Tibial nerve (tissue), 4 donors: ENCODE measurements at regions not wholly inside any gene's neighbourhood (a gene's known extent, or its start where the extent isn't known, plus 50 kb on each side); places are given as distances from the start of the nearest gene placed in this dataset.

ENCODE experiments used
- DNase-seq, 2 donors: peaks; one replicate each; pipeline ENCODE4 v3.0.0-alpha.2; 2019; ENCODE audit warnings: low spot score in 2 of 2
- H3K27ac ChIP-seq, 4 donors: fragments of 200-600 bp; sonication (generic) in 3 of 4; one replicate each; pipeline ENCODE4 v1.5.1; 2017 to 2019; ENCODE audit warnings: mild to moderate bottlenecking in 1 of 4
- H3K27me3 ChIP-seq, 2 donors: fragments of 200-600 bp; sonication (generic) in 1 of 2; one replicate each; pipeline versions ENCODE4 v1.5.1 to v1.6.0; 2017 to 2019
- H3K36me3 ChIP-seq, 3 donors: fragments of 200-600 bp; sonication (generic); one replicate each; pipeline ENCODE4 v1.5.1; 2018 to 2019
- H3K4me1 ChIP-seq, 4 donors: fragments of 200-600 bp; sonication (generic) in 3 of 4; one replicate each; pipeline ENCODE4 v1.5.1; 2017 to 2019
- H3K4me3 ChIP-seq, 4 donors: fragments of 200-600 bp; sonication (generic) in 3 of 4; one replicate each; pipeline ENCODE4 v1.5.1; 2017 to 2019; ENCODE audit warnings: mild to moderate bottlenecking in 1 of 4, moderate library complexity in 1 of 4
- H3K9me3 ChIP-seq, 4 donors: fragments of 200-600 bp; sonication (generic) in 3 of 4; one replicate each; pipeline ENCODE4 v1.5.1; 2017 to 2019
- CTCF ChIP-seq, 5 experiments: fragments of 200-600 bp in 3 of 5; fragments of 450-650 bp in 2 of 5; sonication (generic) in 3 of 5; IDR thresholded peaks; one replicate each; pipeline ENCODE4 v1.5.1; 2016 to 2019; ENCODE audit warnings: antibody characterized with exemption in 5 of 5, mild to moderate bottlenecking in 3 of 5, moderate library complexity in 2 of 5
- EP300 ChIP-seq, 2 donors: sonication (generic); formaldehyde crosslinking; IDR thresholded peaks; one replicate each; pipeline ENCODE4 v1.6.1; 2017; ENCODE audit warnings: antibody characterized with exemption in 2 of 2, mild to moderate bottlenecking in 1 of 2
- POLR2A ChIP-seq, 2 donors: fragments of 450-650 bp; IDR thresholded peaks; one replicate each; pipeline ENCODE4 v1.6.1; 2017; ENCODE audit warnings: antibody characterized with exemption in 2 of 2, mild to moderate bottlenecking in 2 of 2, moderate library complexity in 2 of 2
- WGBS, 2 donors: methylation state at CpG; one replicate each; pipeline ENCODE4 v1.1.5; 2018; 5-methylcytosine and 5-hydroxymethylcytosine counted together

- WGBS, 2 donors, result 58 to 76% methylated on average over 2 to 3 of the region's 3 CpGs
- Histone ChIP-seq H3K36me3 (no peaks in the 10 kb centered on the region), H3K4me3 (no peak overlapping the region), H3K27me3 (no peaks in the 10 kb centered on the region), H3K27ac (peak overlapping the region in 3 of 4 donors; percentile 25 to 81 (median 79)), H3K4me1 (no peaks in the 10 kb centered on the region), H3K9me3 (no peaks in the 10 kb centered on the region)
- TF ChIP-seq EP300 (IDR thresholded peaks at IDR 0.05) (no peak), CTCF (IDR thresholded peaks at IDR 0.05) (no peak), POLR2A (IDR thresholded peaks at IDR 0.05) (no peak)
- no peak for DNase-seq
Observed at GRCh38 chr1:116454940-116455339, 81.9 kb downstream of the ATP1A1 start.

- Histone ChIP-seq H3K27ac (peak overlapping the region in 2 of 4 donors; percentile 79 to 81), H3K27me3 (no peaks in the 10 kb centered on the region), H3K4me3 (no peak overlapping the region), H3K4me1 (no peaks in the 10 kb centered on the region), H3K36me3 (no peaks in the 10 kb centered on the region), H3K9me3 (no peaks in the 10 kb centered on the region)
- TF ChIP-seq POLR2A (IDR thresholded peaks at IDR 0.05) (no peak), CTCF (IDR thresholded peaks at IDR 0.05) (no peak), EP300 (IDR thresholded peaks at IDR 0.05) (no peak)
- DNase-seq, result no peak
- 93 to 96% methylated on average over 3 of the region's 3 CpGs for WGBS, 2 donors
Observed at GRCh38 chr1:116455509-116455908, 82.5 kb downstream of the ATP1A1 start.

GRCh38 chr1:116457946-116458604 lies 85.0 kb downstream of the ATP1A1 start:
- 55 to 76% methylated on average over 7 of the region's 7 CpGs for WGBS, 2 donors
- Histone ChIP-seq H3K4me3 (no peak overlapping the region), H3K9me3 (no peaks in the 10 kb centered on the region), H3K27me3 (no peaks in the 10 kb centered on the region), H3K36me3 (no peaks in the 10 kb centered on the region), H3K4me1 (no peaks in the 10 kb centered on the region), H3K27ac (no peak overlapping the region)
- TF ChIP-seq CTCF (IDR thresholded peaks at IDR 0.05), result no peak
- TF ChIP-seq POLR2A (IDR thresholded peaks at IDR 0.05), result no peak
- no peak for TF ChIP-seq EP300 (IDR thresholded peaks at IDR 0.05)
- DNase-seq, result no peak

GRCh38 chr1:116458695-116459094 lies 85.7 kb downstream of the ATP1A1 start:
- Histone ChIP-seq H3K27me3 (no peaks in the 10 kb centered on the region), H3K27ac (no peak overlapping the region), H3K36me3 (no peaks in the 10 kb centered on the region), H3K9me3 (no peaks in the 10 kb centered on the region), H3K4me1 (no peaks in the 10 kb centered on the region), H3K4me3 (no peak overlapping the region)
- 45 to 47% methylated on average over 7 of the region's 7 CpGs for WGBS, 2 donors
- DNase-seq, result no peak
- TF ChIP-seq CTCF (IDR thresholded peaks at IDR 0.05) (no peak), POLR2A (IDR thresholded peaks at IDR 0.05) (no peak), EP300 (IDR thresholded peaks at IDR 0.05) (no peak)

- TF ChIP-seq EP300 (IDR thresholded peaks at IDR 0.05) (no peak), CTCF (IDR thresholded peaks at IDR 0.05) (no peak), POLR2A (IDR thresholded peaks at IDR 0.05) (no peak)
- Histone ChIP-seq H3K4me1 (no peaks in the 10 kb centered on the region), H3K27me3 (no peaks in the 10 kb centered on the region), H3K36me3 (no peaks in the 10 kb centered on the region), H3K27ac (no peak overlapping the region), H3K9me3 (no peaks in the 10 kb centered on the region), H3K4me3 (no peak overlapping the region)
- no peak for DNase-seq
- 24 to 40% methylated on average over 1 of the region's 1 CpG for WGBS, 2 donors
Observed at GRCh38 chr1:116460261-116460660, 87.2 kb downstream of the ATP1A1 start.
